ENCODE measurements at regions not wholly inside any gene's neighbourhood (a gene's known extent, or its start where the extent isn't known, plus 50 kb on each side); places are given as distances from the start of the nearest gene placed in this dataset.

- no peak for DNase-seq (ENCODE audit: low spot score)
- no peak for TF ChIP-seq CTCF (IDR thresholded peaks at IDR 0.05; ENCODE audit: extremely low read depth, insufficient read depth, missing control alignments)
- in situ Hi-C loops (cut with MboI; ENCODE audit: low pct_unique_long_range_greater_than_20kb, low sequenced_read_pairs, unreplicated experiment): loop anchor here (10.0 kb wide), 1 partner anchor 85 kb away; no protein-coding TSS in a partner anchor
Measured at GRCh38 chr5:168209997-168210396, 81.4 kb upstream of the WWC1 start.

GRCh38 chr5:168211245-168211644, 80.2 kb upstream of the WWC1 start:
- no peak for TF ChIP-seq CTCF (IDR thresholded peaks at IDR 0.05; ENCODE audit: extremely low read depth, insufficient read depth, missing control alignments)
- no peak for DNase-seq (ENCODE audit: low spot score)
- in situ Hi-C loops (cut with MboI; ENCODE audit: low pct_unique_long_range_greater_than_20kb, low sequenced_read_pairs, unreplicated experiment): loop anchor here (10.0 kb wide), 1 partner anchor 86 kb away; no protein-coding TSS in a partner anchor

- no peak for TF ChIP-seq CTCF (IDR thresholded peaks at IDR 0.05; ENCODE audit: extremely low read depth, insufficient read depth, missing control alignments)
- in situ Hi-C loops (cut with MboI; ENCODE audit: low pct_unique_long_range_greater_than_20kb, low sequenced_read_pairs, unreplicated experiment): loop anchor here (10.0 kb wide), 1 partner anchor 87 kb away; no protein-coding TSS in a partner anchor
- no peak for DNase-seq (ENCODE audit: low spot score)
Measured at GRCh38 chr5:168211936-168212335, 79.5 kb upstream of the WWC1 start.

GRCh38 chr5:168214071-168214470, 77.4 kb upstream of the WWC1 start:
- DNase-seq (ENCODE audit: low spot score): no peak
- no peak for TF ChIP-seq CTCF (IDR thresholded peaks at IDR 0.05; ENCODE audit: extremely low read depth, insufficient read depth, missing control alignments)
- in situ Hi-C loops (cut with MboI; ENCODE audit: low pct_unique_long_range_greater_than_20kb, low sequenced_read_pairs, unreplicated experiment): loop anchor here (10.0 kb wide), 1 partner anchor 89 kb away; no protein-coding TSS in a partner anchor

GRCh38 chr5:168214886-168215285, 76.6 kb upstream of the WWC1 start:
- in situ Hi-C loops (cut with MboI; ENCODE audit: low pct_unique_long_range_greater_than_20kb, low sequenced_read_pairs, unreplicated experiment): loop anchor here (10.0 kb wide), 1 partner anchor 90 kb away; no protein-coding TSS in a partner anchor
- no peak for DNase-seq (ENCODE audit: low spot score)
- TF ChIP-seq CTCF (IDR thresholded peaks at IDR 0.05; ENCODE audit: extremely low read depth, insufficient read depth, missing control alignments): no peak

GRCh38 chr5:168215646-168216045, 75.8 kb upstream of the WWC1 start:
- in situ Hi-C loops (cut with MboI; ENCODE audit: low pct_unique_long_range_greater_than_20kb, low sequenced_read_pairs, unreplicated experiment): loop anchor here (10.0 kb wide), 1 partner anchor 91 kb away; no protein-coding TSS in a partner anchor
- no peak for DNase-seq (ENCODE audit: low spot score)
- TF ChIP-seq CTCF (IDR thresholded peaks at IDR 0.05; ENCODE audit: extremely low read depth, insufficient read depth, missing control alignments): no peak
